Stomach (tissue), 4 donors: ENCODE measurements at regions not wholly inside any gene's neighbourhood (a gene's known extent, or its start where the extent isn't known, plus 50 kb on each side); places are given as distances from the start of the nearest gene placed in this dataset.

Experiments
- EP300 ChIP-seq: sonication (generic); formaldehyde crosslinking; IDR thresholded peaks from one replicate; pipeline ENCODE4 v1.6.1; 2017; ENCODE audit warnings: antibody characterized with exemption
- POLR2A ChIP-seq, 4 donors: fragments of 450-650 bp; IDR thresholded peaks; one replicate each; pipeline ENCODE4 v1.6.1; 2016; ENCODE audit warnings: antibody characterized with exemption in 4 of 4, control low read depth in 2 of 4, mild to moderate bottlenecking in 1 of 4, moderate library complexity in 1 of 4
- POLR2AphosphoS5 ChIP-seq, 3 donors: sonication (generic); formaldehyde crosslinking; IDR thresholded peaks; one replicate each; pipeline ENCODE4 v1.6.1; 2016; ENCODE audit warnings: antibody characterized with exemption in 3 of 3
- TF ChIP-seq, protein P1 (sequence below), 7 experiments: fragments of 450-650 bp in 4 of 7; fragments of 200-600 bp in 3 of 7; sonication (generic) in 3 of 7; IDR thresholded peaks; one replicate each; pipeline ENCODE4 v1.5.1; 2016 to 2019; ENCODE audit warnings: antibody characterized with exemption in 7 of 7, control low read depth in 2 of 7, mild to moderate bottlenecking in 1 of 7

DNA sequence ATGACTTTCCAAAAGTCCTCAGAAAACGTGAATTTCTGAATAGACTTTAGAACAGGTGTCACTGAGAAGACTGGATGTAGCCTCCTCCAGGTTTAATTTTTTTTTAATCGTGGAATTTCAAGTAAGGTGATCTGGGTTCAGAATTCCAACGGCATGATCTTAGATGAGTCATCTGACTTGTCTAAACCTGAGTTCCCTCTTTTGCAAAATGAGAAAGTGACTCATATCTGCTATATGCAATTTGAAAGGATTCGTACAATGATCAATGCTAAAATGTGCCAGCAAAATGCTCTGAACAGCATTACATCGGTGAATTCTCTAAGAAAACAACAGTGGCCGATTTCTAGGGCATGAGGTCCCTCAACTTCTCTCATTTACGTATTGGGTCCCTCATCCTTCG is 69.1 kb upstream of the ZNF516 start:
- TF ChIP-seq POLR2A (IDR thresholded peaks at IDR 0.05) (no peak), EP300 (no peak), POLR2AphosphoS5 (IDR thresholded peaks at IDR 0.05) (no peak)
- TF ChIP-seq, protein P1, sequence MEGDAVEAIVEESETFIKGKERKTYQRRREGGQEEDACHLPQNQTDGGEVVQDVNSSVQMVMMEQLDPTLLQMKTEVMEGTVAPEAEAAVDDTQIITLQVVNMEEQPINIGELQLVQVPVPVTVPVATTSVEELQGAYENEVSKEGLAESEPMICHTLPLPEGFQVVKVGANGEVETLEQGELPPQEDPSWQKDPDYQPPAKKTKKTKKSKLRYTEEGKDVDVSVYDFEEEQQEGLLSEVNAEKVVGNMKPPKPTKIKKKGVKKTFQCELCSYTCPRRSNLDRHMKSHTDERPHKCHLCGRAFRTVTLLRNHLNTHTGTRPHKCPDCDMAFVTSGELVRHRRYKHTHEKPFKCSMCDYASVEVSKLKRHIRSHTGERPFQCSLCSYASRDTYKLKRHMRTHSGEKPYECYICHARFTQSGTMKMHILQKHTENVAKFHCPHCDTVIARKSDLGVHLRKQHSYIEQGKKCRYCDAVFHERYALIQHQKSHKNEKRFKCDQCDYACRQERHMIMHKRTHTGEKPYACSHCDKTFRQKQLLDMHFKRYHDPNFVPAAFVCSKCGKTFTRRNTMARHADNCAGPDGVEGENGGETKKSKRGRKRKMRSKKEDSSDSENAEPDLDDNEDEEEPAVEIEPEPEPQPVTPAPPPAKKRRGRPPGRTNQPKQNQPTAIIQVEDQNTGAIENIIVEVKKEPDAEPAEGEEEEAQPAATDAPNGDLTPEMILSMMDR (IDR thresholded peaks at IDR 0.05): no peak
